HepG2 (cell line): ENCODE measurements at regions not wholly inside any gene's neighbourhood (a gene's known extent, or its start where the extent isn't known, plus 50 kb on each side); places are given as distances from the start of the nearest gene placed in this dataset.
A peak's percentile ranks its signal among the peaks of the same experiment; 100 is the strongest.

ENCODE experiments used
- CEBPG ChIP-seq: IDR thresholded peaks from 2 replicates; pipeline ENCODE4 v1.6.1; 2016
- DR1 ChIP-seq: sonication (generic); formaldehyde crosslinking; IDR thresholded peaks from 2 replicates; pipeline ENCODE4 v1.8.0; 2021; ENCODE audit warnings: mild to moderate bottlenecking, missing genetic modification reagents, inconsistent platforms
- EED ChIP-seq: sonication (generic); formaldehyde crosslinking; IDR thresholded peaks from 2 replicates; pipeline ENCODE4 v1.5.0; 2020; ENCODE audit warnings: mild to moderate bottlenecking, missing genetic modification reagents
- FOXK1 ChIP-seq: sonication (generic); formaldehyde crosslinking; IDR thresholded peaks from 2 replicates; pipeline ENCODE4 v1.4.0; 2020; ENCODE audit warnings: low read depth, missing genetic modification reagents, borderline replicate concordance
- HDAC2 ChIP-seq: sonication (generic); formaldehyde crosslinking; IDR thresholded peaks from 2 replicates; pipeline ENCODE4 v1.4.0; 2020; ENCODE audit warnings: missing genetic modification reagents
- KMT2A ChIP-seq: sonication (generic); formaldehyde crosslinking; IDR thresholded peaks from 2 replicates; pipeline ENCODE4 v1.4.0; 2020; ENCODE audit warnings: missing genetic modification reagents
- KMT2B ChIP-seq: IDR thresholded peaks from 2 replicates; pipeline ENCODE4 v1.6.1; 2016; ENCODE audit warnings: missing genetic modification reagents, missing compliant biosample characterization
- PITX1 ChIP-seq: sonication (generic); formaldehyde crosslinking; IDR thresholded peaks from 2 replicates; pipeline ENCODE4 v1.5.1; 2020; ENCODE audit warnings: mild to moderate bottlenecking, missing genetic modification reagents
- PRMT3 ChIP-seq: sonication (generic); formaldehyde crosslinking; IDR thresholded peaks from 2 replicates; pipeline ENCODE4 v1.8.1; 2022; ENCODE audit warnings: low read depth, mild to moderate bottlenecking, moderate library complexity, missing genetic modification reagents, borderline replicate concordance
- ZFP37 ChIP-seq: sonication (generic); formaldehyde crosslinking; IDR thresholded peaks from 2 replicates; pipeline ENCODE4 v1.4.0; 2020; ENCODE audit warnings: missing genetic modification reagents, borderline replicate concordance
- ZFP41 ChIP-seq: sonication (generic); formaldehyde crosslinking; IDR thresholded peaks from 2 replicates; pipeline ENCODE4 v1.4.0; 2020; ENCODE audit warnings: mild to moderate bottlenecking, missing genetic modification reagents, borderline replicate concordance
- ZNF136 ChIP-seq: sonication (generic); formaldehyde crosslinking; IDR thresholded peaks from 2 replicates; pipeline ENCODE4 v1.8.1; 2022; ENCODE audit warnings: low read depth, mild to moderate bottlenecking, moderate library complexity, missing genetic modification reagents
- ZNF331 ChIP-seq: sonication (generic); formaldehyde crosslinking; IDR thresholded peaks from 2 replicates; pipeline ENCODE4 v1.4.0; 2020; ENCODE audit warnings: missing genetic modification reagents
- ZNF432 ChIP-seq: sonication (generic); formaldehyde crosslinking; IDR thresholded peaks from 2 replicates; pipeline ENCODE4 v1.5.0; 2020; ENCODE audit warnings: missing genetic modification reagents, mild to moderate bottlenecking, borderline replicate concordance
- ZNF746 ChIP-seq: sonication (generic); formaldehyde crosslinking; IDR thresholded peaks from 2 replicates; pipeline ENCODE4 v1.8.0; 2022; ENCODE audit warnings: mild to moderate bottlenecking, missing genetic modification reagents
- ZNF768 ChIP-seq: sonication (generic); formaldehyde crosslinking; IDR thresholded peaks from 2 replicates; pipeline ENCODE4 v1.4.0; 2020; ENCODE audit warnings: missing genetic modification reagents
- TF ChIP-seq, protein P1 (sequence below): sonication (generic); formaldehyde crosslinking; IDR thresholded peaks from 2 replicates; pipeline ENCODE4 v1.4.0; 2020; ENCODE audit warnings: mild to moderate bottlenecking, missing genetic modification reagents, borderline replicate concordance
- TF ChIP-seq, protein P2 (sequence below): sonication (generic); formaldehyde crosslinking; IDR thresholded peaks from 2 replicates; pipeline ENCODE4 v1.4.0; 2020; ENCODE audit warnings: mild to moderate bottlenecking, missing genetic modification reagents

GRCh38 chr17:72479113-72479512 lies 358.3 kb downstream of the SOX9 start (continued):
- TF ChIP-seq ZFP41 (CRISPR knock-in tag): no peak
- TF ChIP-seq DR1: no peak
- TF ChIP-seq, protein P1, sequence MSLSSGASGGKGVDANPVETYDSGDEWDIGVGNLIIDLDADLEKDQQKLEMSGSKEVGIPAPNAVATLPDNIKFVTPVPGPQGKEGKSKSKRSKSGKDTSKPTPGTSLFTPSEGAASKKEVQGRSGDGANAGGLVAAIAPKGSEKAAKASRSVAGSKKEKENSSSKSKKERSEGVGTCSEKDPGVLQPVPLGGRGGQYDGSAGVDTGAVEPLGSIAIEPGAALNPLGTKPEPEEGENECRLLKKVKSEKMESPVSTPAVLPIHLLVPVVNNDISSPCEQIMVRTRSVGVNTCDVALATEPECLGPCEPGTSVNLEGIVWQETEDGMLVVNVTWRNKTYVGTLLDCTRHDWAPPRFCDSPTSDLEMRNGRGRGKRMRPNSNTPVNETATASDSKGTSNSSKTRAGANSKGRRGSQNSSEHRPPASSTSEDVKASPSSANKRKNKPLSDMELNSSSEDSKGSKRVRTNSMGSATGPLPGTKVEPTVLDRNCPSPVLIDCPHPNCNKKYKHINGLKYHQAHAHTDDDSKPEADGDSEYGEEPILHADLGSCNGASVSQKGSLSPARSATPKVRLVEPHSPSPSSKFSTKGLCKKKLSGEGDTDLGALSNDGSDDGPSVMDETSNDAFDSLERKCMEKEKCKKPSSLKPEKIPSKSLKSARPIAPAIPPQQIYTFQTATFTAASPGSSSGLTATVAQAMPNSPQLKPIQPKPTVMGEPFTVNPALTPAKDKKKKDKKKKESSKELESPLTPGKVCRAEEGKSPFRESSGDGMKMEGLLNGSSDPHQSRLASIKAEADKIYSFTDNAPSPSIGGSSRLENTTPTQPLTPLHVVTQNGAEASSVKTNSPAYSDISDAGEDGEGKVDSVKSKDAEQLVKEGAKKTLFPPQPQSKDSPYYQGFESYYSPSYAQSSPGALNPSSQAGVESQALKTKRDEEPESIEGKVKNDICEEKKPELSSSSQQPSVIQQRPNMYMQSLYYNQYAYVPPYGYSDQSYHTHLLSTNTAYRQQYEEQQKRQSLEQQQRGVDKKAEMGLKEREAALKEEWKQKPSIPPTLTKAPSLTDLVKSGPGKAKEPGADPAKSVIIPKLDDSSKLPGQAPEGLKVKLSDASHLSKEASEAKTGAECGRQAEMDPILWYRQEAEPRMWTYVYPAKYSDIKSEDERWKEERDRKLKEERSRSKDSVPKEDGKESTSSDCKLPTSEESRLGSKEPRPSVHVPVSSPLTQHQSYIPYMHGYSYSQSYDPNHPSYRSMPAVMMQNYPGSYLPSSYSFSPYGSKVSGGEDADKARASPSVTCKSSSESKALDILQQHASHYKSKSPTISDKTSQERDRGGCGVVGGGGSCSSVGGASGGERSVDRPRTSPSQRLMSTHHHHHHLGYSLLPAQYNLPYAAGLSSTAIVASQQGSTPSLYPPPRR (CRISPR knock-in tag): no peak
- peak; percentile 37; the same call in 1 of the 2 replicates for TF ChIP-seq HDAC2
- 0 out of 2 replicates have a peak, but pooled peaks have one; percentile 40 for TF ChIP-seq KMT2B (CRISPR knock-in tag)
- no peak for TF ChIP-seq EED
- no peak for TF ChIP-seq ZNF136 (CRISPR knock-in tag)
- no peak for TF ChIP-seq ZNF432 (CRISPR knock-in tag)
- TF ChIP-seq FOXK1 (CRISPR knock-in tag): no peak
- peak; percentile 34; the same call in 1 of the 2 replicates for TF ChIP-seq PITX1 (CRISPR knock-in tag)
- TF ChIP-seq ZNF768: no peak
- no peak for TF ChIP-seq ZNF746
- TF ChIP-seq CEBPG (CRISPR knock-in tag): peak; percentile 64
- 0 out of 2 replicates have a peak, but pooled peaks have one; percentile 43 for TF ChIP-seq KMT2A (CRISPR knock-in tag)
- no peak for TF ChIP-seq ZFP37 (CRISPR knock-in tag)
- TF ChIP-seq, protein P2, sequence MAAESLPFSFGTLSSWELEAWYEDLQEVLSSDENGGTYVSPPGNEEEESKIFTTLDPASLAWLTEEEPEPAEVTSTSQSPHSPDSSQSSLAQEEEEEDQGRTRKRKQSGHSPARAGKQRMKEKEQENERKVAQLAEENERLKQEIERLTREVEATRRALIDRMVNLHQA (CRISPR knock-in tag): no peak
- TF ChIP-seq ZNF331 (CRISPR knock-in tag): 0 out of 2 replicates have a peak, but pooled peaks have one; percentile 33
- TF ChIP-seq PRMT3 (CRISPR knock-in tag): no peak
